IPS-15b (cell line): ENCODE measurements at regions not wholly inside any gene's neighbourhood (a gene's known extent, or its start where the extent isn't known, plus 50 kb on each side); places are given as distances from the start of the nearest gene placed in this dataset.

ENCODE experiments used
- H3K27me3 ChIP-seq: one replicate; pipeline ENCODE4 v1.6.1; 2013; ENCODE audit warnings: low read length; ENCODE audit not compliant: control insufficient read depth, insufficient read depth
- H3K36me3 ChIP-seq: one replicate; pipeline ENCODE4 v1.6.1; 2013; ENCODE audit warnings: low read length; ENCODE audit not compliant: control insufficient read depth, insufficient read depth
- H3K4me1 ChIP-seq: one replicate; pipeline ENCODE4 v1.6.1; 2013; ENCODE audit warnings: mild to moderate bottlenecking, low read length; ENCODE audit not compliant: control insufficient read depth, insufficient read depth
- H3K4me3 ChIP-seq: one replicate; pipeline ENCODE4 v1.5.1; 2013; ENCODE audit warnings: low read depth, low read length
- H3K9ac ChIP-seq: one replicate; pipeline ENCODE4 v1.6.1; 2013; ENCODE audit warnings: low read depth, mild to moderate bottlenecking, low read length
- H3K9me3 ChIP-seq: one replicate; pipeline ENCODE4 v1.6.1; 2013; ENCODE audit warnings: mild to moderate bottlenecking, low read length; ENCODE audit not compliant: control insufficient read depth, insufficient read depth

GRCh38 chr7:145915679-145916078, 200.9 kb upstream of the CNTNAP2 start:
- H3K27me3 ChIP-seq = no peaks in the 10 kb centered on the region
- no peaks in the 10 kb centered on the region for H3K9me3 ChIP-seq
- H3K4me3 ChIP-seq = no peak overlapping the region
- no peak overlapping the region for H3K9ac ChIP-seq
- no peaks in the 10 kb centered on the region for H3K36me3 ChIP-seq
- no peaks in the 10 kb centered on the region for H3K4me1 ChIP-seq

GRCh38 chr7:145909991-145910513, 206.5 kb upstream of the CNTNAP2 start:
- Histone ChIP-seq H3K36me3 (no peaks in the 10 kb centered on the region), H3K4me1 (no peaks in the 10 kb centered on the region), H3K4me3 (no peak overlapping the region), H3K9ac (no peak overlapping the region), H3K27me3 (no peaks in the 10 kb centered on the region), H3K9me3 (no peaks in the 10 kb centered on the region)

- Histone ChIP-seq H3K36me3 (no peaks in the 10 kb centered on the region), H3K9ac (no peak overlapping the region), H3K4me1 (peaks cover 3% of the 10 kb centered on the region), H3K9me3 (no peaks in the 10 kb centered on the region), H3K4me3 (no peak overlapping the region), H3K27me3 (no peaks in the 10 kb centered on the region)
Measured at GRCh38 chr7:145903658-145904057, 212.9 kb upstream of the CNTNAP2 start.

- Histone ChIP-seq H3K36me3 (no peaks in the 10 kb centered on the region), H3K9me3 (no peaks in the 10 kb centered on the region), H3K9ac (no peak overlapping the region)
Measured at GRCh38 chr7:145902123-145902522, 214.5 kb upstream of the CNTNAP2 start.

GRCh38 chr7:145899938-145900337, 216.7 kb upstream of the CNTNAP2 start:
- Histone ChIP-seq H3K4me1 (peaks cover 3% of the 10 kb centered on the region), H3K9me3 (no peaks in the 10 kb centered on the region), H3K36me3 (no peaks in the 10 kb centered on the region), H3K27me3 (no peaks in the 10 kb centered on the region), H3K9ac (no peak overlapping the region), H3K4me3 (no peak overlapping the region)

More at GRCh38 chr7:145902123-145902522, 214.5 kb upstream of the CNTNAP2 start:
- H3K27me3 ChIP-seq = no peaks in the 10 kb centered on the region
- peaks cover 3% of the 10 kb centered on the region for H3K4me1 ChIP-seq
- no peak overlapping the region for H3K4me3 ChIP-seq

GRCh38 chr7:145893925-145894535, 222.6 kb upstream of the CNTNAP2 start:
- H3K4me1 ChIP-seq = no peaks in the 10 kb centered on the region
- H3K9me3 ChIP-seq = no peaks in the 10 kb centered on the region
- H3K36me3 ChIP-seq = no peaks in the 10 kb centered on the region
- no peaks in the 10 kb centered on the region for H3K27me3 ChIP-seq
- no peak overlapping the region for H3K9ac ChIP-seq
- no peak overlapping the region for H3K4me3 ChIP-seq

GRCh38 chr7:145884716-145885514, 231.7 kb upstream of the CNTNAP2 start:
- H3K4me1 ChIP-seq = no peaks in the 10 kb centered on the region
- H3K27me3 ChIP-seq = no peaks in the 10 kb centered on the region
- no peaks in the 10 kb centered on the region for H3K36me3 ChIP-seq
- H3K9ac ChIP-seq = no peak overlapping the region
- no peak overlapping the region for H3K4me3 ChIP-seq
- no peaks in the 10 kb centered on the region for H3K9me3 ChIP-seq

- no peaks in the 10 kb centered on the region for H3K4me1 ChIP-seq
- H3K36me3 ChIP-seq = no peaks in the 10 kb centered on the region
- no peak overlapping the region for H3K4me3 ChIP-seq
- H3K9ac ChIP-seq = no peak overlapping the region
- H3K27me3 ChIP-seq = no peaks in the 10 kb centered on the region
- no peaks in the 10 kb centered on the region for H3K9me3 ChIP-seq
Measured at GRCh38 chr7:145876376-145876775, 240.2 kb upstream of the CNTNAP2 start.

- H3K36me3 ChIP-seq = no peaks in the 10 kb centered on the region
- H3K27me3 ChIP-seq = no peaks in the 10 kb centered on the region
- no peaks in the 10 kb centered on the region for H3K4me1 ChIP-seq
- no peaks in the 10 kb centered on the region for H3K9me3 ChIP-seq
- no peak overlapping the region for H3K9ac ChIP-seq
- H3K4me3 ChIP-seq = no peak overlapping the region
Measured at GRCh38 chr7:145875267-145875666, 241.3 kb upstream of the CNTNAP2 start.

- Histone ChIP-seq H3K36me3 (no peaks in the 10 kb centered on the region), H3K4me1 (no peaks in the 10 kb centered on the region), H3K9ac (no peak overlapping the region), H3K4me3 (no peak overlapping the region), H3K9me3 (no peaks in the 10 kb centered on the region), H3K27me3 (no peaks in the 10 kb centered on the region)
Measured at GRCh38 chr7:145868935-145869334, 247.7 kb upstream of the CNTNAP2 start.

GRCh38 chr7:145862212-145862611, 254.4 kb upstream of the CNTNAP2 start:
- Histone ChIP-seq H3K4me1 (no peaks in the 10 kb centered on the region), H3K9ac (no peak overlapping the region), H3K27me3 (no peaks in the 10 kb centered on the region), H3K36me3 (no peaks in the 10 kb centered on the region), H3K9me3 (no peaks in the 10 kb centered on the region), H3K4me3 (no peak overlapping the region)

GRCh38 chr7:145860809-145861208, 255.8 kb upstream of the CNTNAP2 start:
- Histone ChIP-seq H3K36me3 (no peaks in the 10 kb centered on the region), H3K4me1 (no peaks in the 10 kb centered on the region)

More at GRCh38 chr7:145860809-145861208, 255.8 kb upstream of the CNTNAP2 start:
- Histone ChIP-seq H3K4me3 (no peak overlapping the region), H3K9me3 (no peaks in the 10 kb centered on the region), H3K27me3 (no peaks in the 10 kb centered on the region), H3K9ac (no peak overlapping the region)
